ENCODE measurements at regions not wholly inside any gene's neighbourhood (a gene's known extent, or its start where the extent isn't known, plus 50 kb on each side); places are given as distances from the start of the nearest gene placed in this dataset.

DNA sequence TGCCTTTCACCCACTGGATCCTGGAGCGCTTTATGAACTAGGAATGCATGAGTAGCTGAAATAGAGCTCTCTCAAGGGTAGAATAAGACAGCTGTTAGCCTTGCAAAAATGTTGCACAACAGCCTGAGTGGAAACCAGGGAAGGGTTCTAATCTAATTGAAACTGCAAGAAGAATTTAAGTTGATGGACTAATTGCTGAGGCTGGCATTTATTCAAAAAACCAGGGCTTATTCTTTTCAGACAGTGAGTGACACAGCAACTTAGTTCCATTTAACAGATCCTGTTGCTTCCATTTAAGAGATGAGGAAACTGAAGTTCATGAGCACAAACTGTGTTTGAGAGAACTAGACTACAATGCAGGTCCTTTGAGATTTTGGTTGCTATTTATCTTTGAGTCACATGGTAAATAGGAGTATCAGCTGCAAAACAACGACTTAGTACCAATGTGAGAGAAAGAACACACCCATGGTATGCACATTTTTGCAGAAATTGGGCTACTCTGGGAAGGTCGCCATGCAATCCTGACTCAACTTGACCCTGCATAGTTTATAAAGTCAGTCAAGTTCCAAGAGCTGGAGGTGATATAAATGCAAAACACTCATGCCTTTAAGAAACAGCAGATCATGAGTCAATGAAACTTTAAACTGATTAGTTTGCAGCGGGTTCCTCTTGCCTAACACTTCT lies 76.4 kb upstream of the PARD3B start:
- POLR2A ChIA-PET: no interaction called here
- Histone ChIP-seq H3K79me2 (ENCODE audit: insufficient read depth, low read depth, low read length) (no peaks in the 10 kb centered on the region), H3K27ac (ENCODE audit: low read depth, low read length, poor library complexity, severe bottlenecking) (no peak overlapping the region), H4K20me1 (ENCODE audit: insufficient read depth, low read length) (no peaks in the 10 kb centered on the region), H3K9me3 (ENCODE audit: low read length) (no peaks in the 10 kb centered on the region), H3K4me1 (ENCODE audit: insufficient read depth, low read length, poor library complexity, severe bottlenecking) (no peaks in the 10 kb centered on the region), H2AFZ (ENCODE audit: low read length) (no peak overlapping the region), H3K9me2 (ENCODE audit: insufficient read depth, low read length) (no peaks in the 10 kb centered on the region), H3K4me3 (ENCODE audit: low read depth, low read length, poor library complexity, severe bottlenecking) (no peak overlapping the region), H3K4me2 (ENCODE audit: low read length) (no peak overlapping the region), H3K36me3 (ENCODE audit: insufficient read depth, low read length) (no peaks in the 10 kb centered on the region)
- no peak for TF ChIP-seq EZH2phosphoT487 (IDR thresholded peaks at IDR 0.05; ENCODE audit: borderline replicate concordance, low read depth, low read length)
- TF ChIP-seq, protein P1, sequence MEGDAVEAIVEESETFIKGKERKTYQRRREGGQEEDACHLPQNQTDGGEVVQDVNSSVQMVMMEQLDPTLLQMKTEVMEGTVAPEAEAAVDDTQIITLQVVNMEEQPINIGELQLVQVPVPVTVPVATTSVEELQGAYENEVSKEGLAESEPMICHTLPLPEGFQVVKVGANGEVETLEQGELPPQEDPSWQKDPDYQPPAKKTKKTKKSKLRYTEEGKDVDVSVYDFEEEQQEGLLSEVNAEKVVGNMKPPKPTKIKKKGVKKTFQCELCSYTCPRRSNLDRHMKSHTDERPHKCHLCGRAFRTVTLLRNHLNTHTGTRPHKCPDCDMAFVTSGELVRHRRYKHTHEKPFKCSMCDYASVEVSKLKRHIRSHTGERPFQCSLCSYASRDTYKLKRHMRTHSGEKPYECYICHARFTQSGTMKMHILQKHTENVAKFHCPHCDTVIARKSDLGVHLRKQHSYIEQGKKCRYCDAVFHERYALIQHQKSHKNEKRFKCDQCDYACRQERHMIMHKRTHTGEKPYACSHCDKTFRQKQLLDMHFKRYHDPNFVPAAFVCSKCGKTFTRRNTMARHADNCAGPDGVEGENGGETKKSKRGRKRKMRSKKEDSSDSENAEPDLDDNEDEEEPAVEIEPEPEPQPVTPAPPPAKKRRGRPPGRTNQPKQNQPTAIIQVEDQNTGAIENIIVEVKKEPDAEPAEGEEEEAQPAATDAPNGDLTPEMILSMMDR (conservative IDR thresholded peaks at IDR 0.05; ENCODE audit: low read length): no peak
- CTCF ChIA-PET (ENCODE audit: unreplicated experiment): no interaction called here
- no TSS peak for BruUV-seq (replicated peaks)
- intact Hi-C loops (cut with micrococcal nuclease; ENCODE audit: unreplicated experiment): no loop called here
- DNase-seq (ENCODE audit: low spot score): no peak

DNA sequence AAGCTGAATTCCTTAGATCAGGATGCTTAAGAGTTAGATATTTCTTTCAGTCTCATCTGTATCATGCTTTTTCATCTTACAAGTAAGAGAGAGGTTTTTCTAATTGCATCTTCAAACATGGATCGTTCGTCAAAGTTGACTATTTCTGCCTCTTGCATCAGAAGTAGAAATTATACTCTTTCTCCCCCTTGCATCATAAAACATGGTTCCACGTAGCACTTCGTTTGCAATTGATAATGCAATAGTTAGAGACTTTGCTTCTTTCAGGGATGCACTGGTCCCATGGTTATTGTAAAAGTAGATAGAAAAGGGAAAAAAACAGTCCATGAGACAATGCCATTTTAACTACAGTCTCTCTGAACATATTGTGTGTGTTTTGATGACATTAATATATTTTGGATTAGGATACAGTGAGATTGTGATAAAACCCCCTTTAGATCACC lies 75.1 kb upstream of the PARD3B start:
- no peak overlapping the region for H3K4me2 ChIP-seq (ENCODE audit: low read length)
- BruUV-seq (replicated peaks): no TSS peak
- TF ChIP-seq, protein P1 (conservative IDR thresholded peaks at IDR 0.05; ENCODE audit: low read length): no peak
- no peak for TF ChIP-seq EZH2phosphoT487 (IDR thresholded peaks at IDR 0.05; ENCODE audit: borderline replicate concordance, low read depth, low read length)
- H3K27ac ChIP-seq (ENCODE audit: low read depth, low read length, poor library complexity, severe bottlenecking): no peak overlapping the region
- intact Hi-C loops (cut with micrococcal nuclease; ENCODE audit: unreplicated experiment): no loop called here
- no peaks in the 10 kb centered on the region for H4K20me1 ChIP-seq (ENCODE audit: insufficient read depth, low read length)
- H2AFZ ChIP-seq (ENCODE audit: low read length): no peak overlapping the region
- H3K36me3 ChIP-seq (ENCODE audit: insufficient read depth, low read length): no peaks in the 10 kb centered on the region
- H3K4me1 ChIP-seq (ENCODE audit: insufficient read depth, low read length, poor library complexity, severe bottlenecking): no peaks in the 10 kb centered on the region
- CTCF ChIA-PET (ENCODE audit: unreplicated experiment): no interaction called here
- POLR2A ChIA-PET: interaction anchor here (0.6 kb wide), 1 partner anchor 246 kb away, joined by 3 read pairs; no protein-coding TSS in a partner anchor
- H3K9me3 ChIP-seq (ENCODE audit: low read length): no peaks in the 10 kb centered on the region
- H3K4me3 ChIP-seq (ENCODE audit: low read depth, low read length, poor library complexity, severe bottlenecking): no peak overlapping the region
- no peaks in the 10 kb centered on the region for H3K9me2 ChIP-seq (ENCODE audit: insufficient read depth, low read length)
- DNase-seq (ENCODE audit: low spot score): no peak
- H3K79me2 ChIP-seq (ENCODE audit: insufficient read depth, low read depth, low read length): no peaks in the 10 kb centered on the region

DNA sequence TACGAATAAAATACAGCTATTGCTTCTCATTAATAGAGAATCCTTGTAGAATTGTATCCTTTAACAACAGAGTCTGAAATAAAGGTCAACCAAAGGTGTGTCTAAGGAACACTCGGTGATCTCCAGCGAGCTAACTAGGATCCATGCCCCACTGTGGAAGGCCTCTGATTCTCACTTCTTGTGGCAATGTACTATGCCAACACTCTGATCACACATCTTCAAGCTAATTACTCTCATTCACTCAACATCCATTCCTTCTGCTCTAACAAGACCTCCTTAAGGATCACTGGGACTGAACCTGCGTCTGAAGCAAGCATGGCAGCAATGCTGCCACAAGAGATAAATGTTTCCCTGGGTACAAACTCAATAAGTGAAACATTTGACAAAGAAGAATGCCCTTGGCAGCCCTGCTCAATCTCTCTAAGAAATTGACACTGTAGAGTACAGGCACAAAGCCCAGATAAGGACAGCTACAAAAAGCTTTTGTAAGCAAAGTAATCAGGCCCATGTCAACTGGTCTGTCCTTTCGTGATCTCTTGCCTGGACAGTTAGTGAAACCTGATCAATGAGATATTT lies 74.6 kb upstream of the PARD3B start:
- Histone ChIP-seq H3K4me1 (ENCODE audit: insufficient read depth, low read length, poor library complexity, severe bottlenecking) (no peaks in the 10 kb centered on the region), H3K9me3 (ENCODE audit: low read length) (no peaks in the 10 kb centered on the region), H3K4me3 (ENCODE audit: low read depth, low read length, poor library complexity, severe bottlenecking) (no peak overlapping the region), H3K9me2 (ENCODE audit: insufficient read depth, low read length) (no peaks in the 10 kb centered on the region), H3K36me3 (ENCODE audit: insufficient read depth, low read length) (no peaks in the 10 kb centered on the region), H2AFZ (ENCODE audit: low read length) (no peak overlapping the region), H3K27ac (ENCODE audit: low read depth, low read length, poor library complexity, severe bottlenecking) (no peak overlapping the region), H3K4me2 (ENCODE audit: low read length) (no peak overlapping the region), H3K79me2 (ENCODE audit: insufficient read depth, low read depth, low read length) (no peaks in the 10 kb centered on the region), H4K20me1 (ENCODE audit: insufficient read depth, low read length) (no peaks in the 10 kb centered on the region)
- ChIA-PET POLR2A (interaction anchor here (0.6 kb wide), 1 partner anchor 247 kb away, joined by 3 read pairs; no protein-coding TSS in a partner anchor), CTCF (ENCODE audit: unreplicated experiment) (no interaction called here)
- DNase-seq (ENCODE audit: low spot score): no peak
- intact Hi-C loops (cut with micrococcal nuclease; ENCODE audit: unreplicated experiment): no loop called here
- no peak for TF ChIP-seq EZH2phosphoT487 (IDR thresholded peaks at IDR 0.05; ENCODE audit: borderline replicate concordance, low read depth, low read length)
- BruUV-seq (replicated peaks): no TSS peak
